ENCODE measurements at regions not wholly inside any gene's neighbourhood (a gene's known extent, or its start where the extent isn't known, plus 50 kb on each side); places are given as distances from the start of the nearest gene placed in this dataset.

GRCh38 chr22:44634426-44635321 is 67.3 kb upstream of the PRR5 start:
- CTCF ChIA-PET, result no interaction called here
- DNase-seq (ENCODE audit: low read depth, low spot score), result no peak
- H3K4me3 ChIP-seq (ENCODE audit: low read depth, low read length), result no peak overlapping the region
- H3K27me3 ChIP-seq (ENCODE audit: control insufficient read depth, insufficient read depth, low read length), result peaks cover 8% of the 10 kb centered on the region
- no peak for TF ChIP-seq CTCF (IDR thresholded peaks at IDR 0.05; ENCODE audit: low read depth, low read length)
- POLR2A ChIA-PET, result no interaction called here
- H3K9me3 ChIP-seq (ENCODE audit: control insufficient read depth, insufficient read depth, low read length), result peaks cover 3% of the 10 kb centered on the region
- no peak overlapping the region for H3K27ac ChIP-seq (ENCODE audit: low read depth, low read length)

GRCh38 chr22:44633647-44634046 is 68.4 kb upstream of the PRR5 start:
- ChIA-PET POLR2A (no interaction called here), CTCF (no interaction called here)

GRCh38 chr22:44632541-44633396 is 69.2 kb upstream of the PRR5 start:
- CTCF ChIA-PET, result interaction anchor here (1.0 kb wide), 1 partner anchor 640 kb away, joined by 3 read pairs; no protein-coding TSS in a partner anchor
- Histone ChIP-seq H3K9me3 (ENCODE audit: control insufficient read depth, insufficient read depth, low read length) (peaks cover 3% of the 10 kb centered on the region), H3K27ac (ENCODE audit: low read depth, low read length) (no peak overlapping the region), H3K27me3 (ENCODE audit: control insufficient read depth, insufficient read depth, low read length) (peaks cover 12% of the 10 kb centered on the region), H3K4me3 (ENCODE audit: low read depth, low read length) (no peak overlapping the region)
- DNase-seq (ENCODE audit: low read depth, low spot score), result no peak
- TF ChIP-seq CTCF (IDR thresholded peaks at IDR 0.05; ENCODE audit: low read depth, low read length), result no peak
- POLR2A ChIA-PET, result no interaction called here

More at GRCh38 chr22:44633647-44634046, 68.4 kb upstream of the PRR5 start:
- no peak for DNase-seq (ENCODE audit: low read depth, low spot score)
- H3K27ac ChIP-seq (ENCODE audit: low read depth, low read length), result no peak overlapping the region
- peaks cover 8% of the 10 kb centered on the region for H3K27me3 ChIP-seq (ENCODE audit: control insufficient read depth, insufficient read depth, low read length)
- H3K4me3 ChIP-seq (ENCODE audit: low read depth, low read length), result no peak overlapping the region
- TF ChIP-seq CTCF (IDR thresholded peaks at IDR 0.05; ENCODE audit: low read depth, low read length), result no peak
- H3K9me3 ChIP-seq (ENCODE audit: control insufficient read depth, insufficient read depth, low read length), result peaks cover 3% of the 10 kb centered on the region

- no peak for TF ChIP-seq CTCF (IDR thresholded peaks at IDR 0.05; ENCODE audit: low read depth, low read length)
- no peak overlapping the region for H3K27ac ChIP-seq (ENCODE audit: low read depth, low read length)
- H3K27me3 ChIP-seq (ENCODE audit: control insufficient read depth, insufficient read depth, low read length), result peaks cover 15% of the 10 kb centered on the region
- CTCF ChIA-PET, result interaction anchor here (1.0 to 1.5 kb wide), 2 partner anchors 543 to 638 kb away, joined by 3 to 9 read pairs; no protein-coding TSS in a partner anchor
- DNase-seq (ENCODE audit: low read depth, low spot score), result no peak
- no peak overlapping the region for H3K4me3 ChIP-seq (ENCODE audit: low read depth, low read length)
- POLR2A ChIA-PET, result interaction anchor here (0.8 kb wide), 1 partner anchor 49 kb away, joined by 3 read pairs; no protein-coding TSS in a partner anchor
- H3K9me3 ChIP-seq (ENCODE audit: control insufficient read depth, insufficient read depth, low read length), result peaks cover 3% of the 10 kb centered on the region
Observed at GRCh38 chr22:44630826-44631225, 71.2 kb upstream of the PRR5 start.

Measured in AG04450 (cell line).